ENCODE measurements at regions not wholly inside any gene's neighbourhood (a gene's known extent, or its start where the extent isn't known, plus 50 kb on each side); places are given as distances from the start of the nearest gene placed in this dataset.
A peak's percentile ranks its signal among the peaks of the same experiment; 100 is the strongest.
"Not testable (repeated sequence)": the region's sequence is repeated elsewhere in the genome, so short reads cannot be mapped to it uniquely, and the experiment has no call there.

GRCh38 chr4:122973465-122973864, 51.1 kb upstream of the NUDT6 start:
- no peak for DNase-seq (ENCODE audit: low spot score)

- DNase-seq (ENCODE audit: low spot score), result no peak
Measured at GRCh38 chr4:122976111-122976510, 53.7 kb upstream of the NUDT6 start.

DNA sequence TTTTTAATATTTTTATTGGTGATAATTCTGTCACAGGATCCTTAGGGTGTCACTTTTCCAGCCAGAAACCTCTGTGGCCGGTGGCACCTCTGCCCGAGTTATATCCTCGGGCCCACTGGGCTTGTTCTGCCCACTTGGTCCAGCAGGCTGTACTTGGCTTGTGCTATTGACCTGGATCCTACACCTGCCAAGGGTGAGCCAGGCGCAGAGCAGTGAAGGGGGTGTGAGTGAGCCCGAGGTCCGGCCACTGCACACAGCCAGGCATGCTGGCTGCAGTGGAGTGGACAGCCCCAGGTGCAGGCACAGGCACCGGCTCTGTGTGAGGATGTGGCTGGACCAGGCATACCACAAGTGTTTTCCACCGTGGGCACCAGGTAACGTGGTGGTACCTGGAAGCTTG, 54.7 kb upstream of the NUDT6 start:
- no peak for DNase-seq (ENCODE audit: low spot score)

- no peak for DNase-seq (ENCODE audit: low spot score)
Measured at GRCh38 chr4:122978109-122978508, 55.7 kb upstream of the NUDT6 start.

DNA sequence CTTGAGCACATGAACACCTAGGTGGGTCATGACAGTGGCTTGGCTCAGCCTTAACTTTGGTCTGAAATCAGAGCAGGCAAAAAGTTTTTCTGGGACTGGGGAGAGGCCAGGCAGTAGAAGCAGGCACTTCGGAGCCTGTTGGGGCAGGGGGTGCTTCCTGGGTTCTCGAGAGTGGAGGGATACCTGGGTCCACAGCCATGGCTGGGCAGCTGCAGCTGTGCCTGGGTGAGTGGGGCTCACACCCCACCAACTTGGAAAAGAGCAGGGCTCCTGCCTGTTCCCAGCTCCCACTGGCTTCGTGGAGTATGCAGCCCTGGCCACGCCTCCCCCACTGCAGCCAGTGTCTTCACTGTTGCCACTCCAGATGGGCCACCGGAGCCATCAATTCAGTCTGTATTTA, 56.4 kb upstream of the NUDT6 start:
- DNase-seq (ENCODE audit: low spot score), result no peak

DNA sequence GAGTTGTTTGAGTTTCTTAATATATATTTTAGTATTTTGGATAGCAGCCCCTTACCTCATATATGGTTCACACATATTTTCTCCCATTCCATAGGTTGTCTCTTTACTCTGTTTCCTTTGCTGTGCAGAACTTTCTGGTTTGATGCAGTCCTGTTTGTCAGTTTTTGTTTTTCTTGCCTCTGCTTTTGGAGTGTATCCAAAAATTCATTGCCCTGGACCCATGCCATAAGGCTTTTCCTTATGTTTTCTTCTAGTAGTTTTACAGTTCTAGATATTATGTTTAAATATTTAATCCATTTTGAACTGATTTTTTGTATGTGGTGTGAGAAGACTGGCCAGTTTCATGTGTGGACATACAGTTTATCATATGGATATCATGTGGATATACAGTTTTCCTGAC, 58.5 kb upstream of the NUDT6 start:
- DNase-seq (ENCODE audit: low spot score), result no peak

- DNase-seq (ENCODE audit: low spot score), result no peak
Measured at GRCh38 chr4:122988696-122989095, 66.3 kb upstream of the NUDT6 start.

DNA sequence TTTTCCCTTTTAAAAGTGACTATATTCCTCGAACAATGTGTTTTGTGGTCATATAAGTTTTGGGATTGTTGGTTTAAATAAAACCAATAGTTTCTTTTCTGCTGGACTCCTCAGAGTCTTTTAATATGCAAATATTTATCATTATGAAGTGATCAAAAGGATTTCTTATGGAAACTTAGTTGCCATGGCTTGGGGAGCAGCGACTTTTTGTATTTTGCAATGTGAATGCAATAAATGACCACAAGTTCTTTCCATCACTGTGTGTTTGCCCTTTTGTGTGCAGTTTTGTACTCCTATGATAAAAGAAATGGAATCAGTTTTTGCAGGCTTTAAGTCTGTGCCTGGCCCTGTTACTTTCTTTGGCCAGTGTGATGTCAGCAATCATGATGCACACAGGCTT, 68.5 kb upstream of the NUDT6 start:
- DNase-seq (ENCODE audit: low spot score), result no peak

- DNase-seq (ENCODE audit: low spot score), result peak; percentile 16
Measured at GRCh38 chr4:122992057-122992456, 69.7 kb upstream of the NUDT6 start.

- no peak for DNase-seq (ENCODE audit: low spot score)
Measured at GRCh38 chr4:122992641-122993040, 70.2 kb upstream of the NUDT6 start.

- no peak for DNase-seq (ENCODE audit: low spot score)
Measured at GRCh38 chr4:122996350-122996749, 74.0 kb upstream of the NUDT6 start.

DNA sequence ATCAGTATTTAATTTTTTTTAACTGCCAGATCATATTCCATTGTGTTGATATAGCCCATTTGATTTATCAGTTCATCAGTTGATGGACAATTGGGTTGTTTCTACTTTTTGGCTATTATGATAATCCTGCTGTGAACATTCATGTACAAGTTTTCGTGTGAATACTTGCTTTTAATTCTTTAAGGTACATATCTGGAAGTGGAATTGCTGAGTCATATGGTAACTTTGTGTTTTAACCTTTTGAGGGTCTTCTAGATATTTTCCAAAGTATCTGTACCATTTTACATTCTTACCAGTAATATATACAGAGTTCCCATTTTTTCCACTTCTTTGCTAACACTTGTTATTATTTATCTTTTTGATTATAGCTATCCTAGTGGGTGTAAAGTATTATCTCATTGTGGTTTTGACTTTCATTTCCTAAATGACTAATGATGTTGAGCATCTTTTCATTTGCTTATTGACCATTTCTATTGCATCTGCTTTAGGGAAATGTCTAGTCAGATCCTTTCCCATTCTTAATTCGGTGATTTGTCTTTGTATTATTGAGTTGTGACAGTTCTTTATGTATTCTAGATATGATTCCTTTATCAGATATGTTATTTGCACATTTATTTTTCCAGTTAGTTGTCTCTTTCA, 75.2 kb upstream of the NUDT6 start:
- DNase-seq (ENCODE audit: low spot score), result no peak

GRCh38 chr4:123004079-123004478, 81.7 kb upstream of the NUDT6 start:
- DNase-seq (ENCODE audit: low spot score), result not testable (repeated sequence)

DNA sequence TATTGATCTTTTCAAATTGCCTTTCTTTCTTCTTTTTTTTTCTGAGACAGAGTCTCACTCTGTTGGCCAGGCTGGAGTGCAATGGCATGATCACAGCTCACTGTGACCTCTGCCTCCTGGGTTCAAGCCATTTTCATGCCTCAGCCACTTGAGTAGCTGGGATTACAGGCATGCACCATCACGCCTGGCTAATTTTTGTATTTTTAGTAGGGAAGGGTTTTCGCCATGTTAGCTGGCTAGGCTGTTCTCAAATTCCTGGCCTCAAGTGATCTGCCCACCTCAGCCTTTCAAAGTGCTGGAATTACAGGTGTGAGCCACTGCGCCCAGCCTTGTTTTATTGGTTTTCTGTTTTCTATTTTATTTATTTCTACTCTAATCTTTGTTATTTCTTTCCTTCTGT, 82.7 kb upstream of the NUDT6 start:
- DNase-seq (ENCODE audit: low spot score), result not testable (repeated sequence)

- DNase-seq (ENCODE audit: low spot score), result no peak
Measured at GRCh38 chr4:123007679-123008078, 85.3 kb upstream of the NUDT6 start.

- DNase-seq (ENCODE audit: low spot score), result not testable (repeated sequence)
Measured at GRCh38 chr4:123012416-123012815, 90.0 kb upstream of the NUDT6 start.

GRCh38 chr4:123014038-123014437, 91.6 kb upstream of the NUDT6 start:
- peak; percentile 22 for DNase-seq (ENCODE audit: low spot score)

GRCh38 chr4:123017078-123017477, 94.7 kb upstream of the NUDT6 start:
- no peak for DNase-seq (ENCODE audit: low spot score)

DNA sequence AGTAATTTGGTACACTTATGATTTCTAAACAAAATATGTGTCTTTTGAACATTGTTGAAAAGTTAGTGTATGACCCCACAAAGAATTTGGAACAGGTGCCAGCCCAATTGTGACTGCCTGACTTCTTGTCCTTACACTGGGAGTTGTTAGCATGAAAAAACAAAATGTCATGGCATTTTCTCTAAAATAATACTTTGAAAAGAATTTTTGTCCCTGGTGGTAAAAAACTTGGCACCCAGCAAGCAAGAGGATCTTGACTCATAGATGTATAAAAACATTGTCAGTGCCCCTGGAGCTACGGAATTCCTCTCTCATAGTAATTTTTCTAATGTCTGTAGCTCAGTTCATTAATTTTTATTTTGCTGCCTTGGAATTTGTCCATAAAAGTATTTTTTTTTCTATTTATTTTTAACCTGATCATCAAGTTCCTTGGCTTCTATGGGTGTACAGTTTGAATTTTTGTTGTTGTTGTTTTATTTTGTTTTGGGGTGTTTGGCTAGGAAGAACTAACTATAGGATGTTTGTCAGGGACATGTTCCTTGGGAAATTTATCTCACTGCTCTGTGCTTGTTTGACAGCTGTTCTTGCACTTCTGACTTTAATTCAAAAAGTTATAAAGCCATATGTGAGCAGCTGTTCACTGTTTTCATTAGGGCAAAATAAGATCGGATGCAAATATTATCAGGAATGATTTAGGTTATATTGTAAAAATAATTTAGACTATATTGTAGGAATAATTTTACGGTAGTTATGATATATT, 95.4 kb upstream of the NUDT6 start:
- DNase-seq (ENCODE audit: low spot score), result peak; percentile 70

DNA sequence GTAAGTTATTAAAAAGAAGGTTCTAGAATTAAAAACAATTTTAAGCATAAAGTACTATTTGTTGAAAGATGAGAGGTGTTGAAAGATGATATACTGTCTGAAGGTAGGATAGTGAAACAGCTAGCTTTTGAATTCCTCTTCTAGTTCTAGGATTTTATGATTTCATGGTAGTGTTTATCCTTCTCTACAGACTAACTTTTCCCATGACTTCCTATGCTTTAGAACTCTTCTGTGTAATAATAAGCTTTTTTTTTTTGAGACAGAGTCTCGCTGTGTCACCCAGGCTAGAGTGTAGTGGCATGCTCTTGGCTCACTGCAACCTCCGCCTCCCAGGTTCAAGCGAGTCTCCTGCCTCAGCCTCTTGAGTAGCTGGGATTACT, 96.0 kb upstream of the NUDT6 start:
- DNase-seq (ENCODE audit: low spot score), result no peak

DNA sequence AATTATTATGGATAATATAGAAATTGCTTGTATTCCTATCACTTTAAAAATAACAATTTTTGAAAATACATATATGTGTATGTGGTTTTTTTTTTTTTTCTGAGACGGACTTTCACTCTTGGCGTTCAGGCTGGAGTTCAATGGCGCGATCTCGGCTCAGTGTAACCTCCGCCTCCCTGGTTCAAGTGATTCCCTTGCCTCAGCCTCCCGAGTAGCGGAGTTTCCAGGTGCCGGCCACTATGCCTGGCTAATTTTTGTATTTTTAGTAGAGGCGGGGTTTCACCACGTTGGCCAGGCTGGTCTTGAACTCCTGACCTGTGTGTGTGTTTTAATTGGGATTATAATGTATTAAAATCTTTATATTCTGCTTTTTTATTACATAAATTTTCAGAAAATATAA, 97.9 kb upstream of the NUDT6 start:
- DNase-seq (ENCODE audit: low spot score), result no peak

- DNase-seq (ENCODE audit: low spot score), result no peak
Measured at GRCh38 chr4:123023647-123024046, 101.2 kb upstream of the NUDT6 start.

DNA sequence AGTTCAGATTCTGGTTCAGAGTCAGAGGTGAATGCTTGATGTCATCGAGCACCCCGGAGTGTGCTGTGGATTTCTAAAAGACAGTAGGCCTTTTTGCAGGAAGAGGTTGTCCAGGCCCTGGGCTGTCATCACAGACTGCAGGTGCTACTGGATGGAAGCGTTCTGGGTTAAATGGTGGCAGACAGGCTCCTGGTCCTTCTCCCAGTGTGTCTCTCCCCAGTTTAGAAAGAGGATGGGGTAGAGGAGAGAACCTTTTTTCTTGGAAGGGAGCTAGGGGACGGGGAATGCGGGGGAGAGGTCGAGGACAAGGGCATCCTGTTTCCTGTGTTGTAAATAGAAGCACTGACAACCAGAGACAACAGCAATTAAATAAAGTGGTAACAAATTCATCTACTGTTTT, 102.3 kb upstream of the NUDT6 start:
- no peak for DNase-seq (ENCODE audit: low spot score)

DNA sequence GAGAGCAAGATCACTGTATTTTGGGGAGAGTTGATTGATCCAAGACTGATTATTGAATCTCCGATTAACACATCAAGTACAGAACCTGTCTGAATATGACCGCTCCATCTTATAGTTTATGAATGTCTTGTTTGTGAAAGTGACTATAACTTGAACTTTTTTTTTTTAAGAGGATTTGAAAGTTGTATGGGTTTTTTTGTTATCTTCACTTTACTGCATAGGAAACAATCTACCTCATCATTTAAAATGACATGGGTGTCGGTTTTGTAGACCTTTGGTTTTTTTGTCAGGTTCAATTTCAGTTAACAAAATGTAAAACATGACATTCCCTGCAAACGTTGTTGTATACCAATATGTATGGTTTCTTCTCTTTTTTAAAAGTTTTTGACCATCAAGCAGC, 103.0 kb upstream of the NUDT6 start:
- no peak for DNase-seq (ENCODE audit: low spot score)
